Non-pigmented ciliary epithelial cell (primary cell): ENCODE measurements at regions not wholly inside any gene's neighbourhood (a gene's known extent, or its start where the extent isn't known, plus 50 kb on each side); places are given as distances from the start of the nearest gene placed in this dataset.

Experiments used
- DNase-seq: peaks from one replicate; pipeline ENCODE4 v3.0.0-alpha.2; 2010; ENCODE audit warnings: low read depth

- DNase-seq: no peak
These were observed 59.7 kb upstream of the LMO1 start for GRCh38 chr11:8323161-8323935.

- DNase-seq: no peak
These were observed 58.2 kb upstream of the LMO1 start for GRCh38 chr11:8321876-8322275.

GRCh38 chr11:8320076-8320475 lies 56.4 kb upstream of the LMO1 start:
- no peak for DNase-seq

GRCh38 chr11:8318536-8318935 lies 54.9 kb upstream of the LMO1 start:
- DNase-seq: no peak

- no peak for DNase-seq
These were observed 53.5 kb upstream of the LMO1 start for GRCh38 chr11:8317159-8317558.

- DNase-seq: no peak
These were observed 52.3 kb upstream of the LMO1 start for GRCh38 chr11:8315954-8316353.

- DNase-seq: no peak
These were observed 51.8 kb upstream of the LMO1 start for GRCh38 chr11:8315463-8315862.

- DNase-seq: no peak
These were observed 51.2 kb upstream of the LMO1 start for GRCh38 chr11:8314916-8315315.

GRCh38 chr11:8313504-8314090 lies 49.9 kb upstream of the LMO1 start:
- DNase-seq: no peak
